ENCODE measurements at regions not wholly inside any gene's neighbourhood (a gene's known extent, or its start where the extent isn't known, plus 50 kb on each side); places are given as distances from the start of the nearest gene placed in this dataset.

- Histone ChIP-seq H3K36me3 (ENCODE audit: control insufficient read depth in 2 of 4, insufficient read depth in 4 of 4, low read length in 3 of 4) (no peaks in the 10 kb centered on the region), H4K20me1 (replicated peaks in 1 of 2; ENCODE audit: control insufficient read depth in 1 of 2, insufficient read depth in 2 of 2, low read length in 2 of 2) (no peaks in the 10 kb centered on the region), H3K79me2 (ENCODE audit: control insufficient read depth in 1 of 2, insufficient read depth in 2 of 2, low read length in 2 of 2) (no peaks in the 10 kb centered on the region), H2BK20ac (ENCODE audit: low read length) (no peak overlapping the region), H2AK5ac (ENCODE audit: low read depth, low read length) (no peak overlapping the region), H2BK5ac (ENCODE audit: low read depth, low read length) (no peak overlapping the region), H4K8ac (ENCODE audit: extremely low read depth, insufficient read depth, low read length) (no peak overlapping the region), H2BK15ac (ENCODE audit: low read length) (no peak overlapping the region), H3K14ac (ENCODE audit: insufficient read length) (no peak overlapping the region), H3K9ac (replicated peaks in 1 of 4; ENCODE audit: extremely low read depth in 1 of 4, low read depth in 3 of 4, low read length in 3 of 4) (no peak overlapping the region), H2BK120ac (replicated peaks; ENCODE audit: low read depth, low read length) (no peak overlapping the region), H3K79me1 (ENCODE audit: low read depth, low read length) (no peaks in the 10 kb centered on the region), H3K4me1 (replicated peaks in 1 of 4; ENCODE audit: control insufficient read depth in 3 of 4, insufficient read depth in 4 of 4, low read length in 3 of 4) (no peaks in the 10 kb centered on the region), H4K91ac (replicated peaks; ENCODE audit: insufficient read length, low read length) (no peak overlapping the region), H2AFZ (ENCODE audit: low read length) (no peak overlapping the region), H3K9me3 (ENCODE audit: insufficient read depth in 2 of 2, low read depth in 1 of 2, low read length in 1 of 2) (no peaks in the 10 kb centered on the region), H3K27ac (ENCODE audit: low read depth, low read length) (no peak overlapping the region), H3K27me3 (replicated peaks in 1 of 4; ENCODE audit: control insufficient read depth in 3 of 4, extremely low read depth in 1 of 4, insufficient read depth in 3 of 4, low read length in 3 of 4) (no peaks in the 10 kb centered on the region), H4K5ac (ENCODE audit: insufficient read length, low read depth, low read length) (no peak overlapping the region), H3K18ac (ENCODE audit: extremely low read depth, low read length) (no peak overlapping the region), H3K4me3 (ENCODE audit: extremely low read depth in 1 of 4, insufficient read depth in 2 of 4, low read depth in 3 of 4, low read length in 4 of 4) (no peak overlapping the region), H3K4ac (replicated peaks; ENCODE audit: insufficient read length, low read depth, low read length) (no peak overlapping the region), H3K23me2 (ENCODE audit: low read depth, low read length) (no peaks in the 10 kb centered on the region), H3K23ac (ENCODE audit: insufficient read length) (no peak overlapping the region), H2BK12ac (ENCODE audit: low read depth, low read length) (no peak overlapping the region), H3K56ac (replicated peaks; ENCODE audit: insufficient read length, low read depth, low read length) (no peak overlapping the region), H3K4me2 (ENCODE audit: insufficient read depth in 1 of 2, low read depth in 2 of 2, low read length in 2 of 2) (no peak overlapping the region)
- 94% methylated on average over 2 of the region's 2 CpGs; no CpG with 5 or more reads in 1 of the 2 experiments for WGBS, 2 experiments (ENCODE audit: extremely low coverage in 1 of 2, insufficient coverage in 1 of 2, insufficient read length in 1 of 2, insufficient replicate concordance in 2 of 2, low coverage in 1 of 2, low lambda C conversion rate in 2 of 2, missing lambda C conversion rate in 1 of 2)
- ChIA-PET POLR2A (ENCODE audit: partially characterized antibody) (no interaction called here), CTCF (ENCODE audit: partially characterized antibody) (no interaction called here)
- DNase-seq (ENCODE audit: low read depth in 1 of 2, low spot score in 2 of 2) (no peak), FAIRE-seq (no peak)
- TF ChIP-seq KDM1A (IDR thresholded peaks at IDR 0.05; ENCODE audit: borderline replicate concordance, low read length) (no peak), ATF2 (IDR thresholded peaks at IDR 0.05; ENCODE audit: low read length) (no peak), SUZ12 (IDR thresholded peaks at IDR 0.05; ENCODE audit: low read length) (no peak), RFX5 (IDR thresholded peaks at IDR 0.05; ENCODE audit: borderline replicate concordance, low read depth, low read length) (no peak), TBP (IDR thresholded peaks at IDR 0.05; ENCODE audit: low read depth, low read length) (no peak), CREB1 (IDR thresholded peaks at IDR 0.05) (no peak), GTF2F1 (IDR thresholded peaks at IDR 0.05; ENCODE audit: borderline replicate concordance, low read depth, low read length) (no peak), JUND (IDR thresholded peaks at IDR 0.05; ENCODE audit: low read length) (no peak), CBX5 (IDR thresholded peaks at IDR 0.05; ENCODE audit: low read depth, low read length) (no peak), SIRT6 (IDR thresholded peaks at IDR 0.05; ENCODE audit: low read length) (no peak), FOSL1 (IDR thresholded peaks at IDR 0.05; ENCODE audit: insufficient read depth, low read depth, low read length) (no peak), SP1 (IDR thresholded peaks at IDR 0.05; ENCODE audit: low read depth, low read length) (no peak), RBBP5 (IDR thresholded peaks at IDR 0.05; ENCODE audit: borderline replicate concordance, low read depth, low read length) (no peak), TAF7 (optimal IDR thresholded peaks at IDR 0.05; ENCODE audit: borderline replicate concordance, low read depth, low read length) (no peak), POLR2AphosphoS5 (IDR thresholded peaks at IDR 0.05; ENCODE audit: low read depth, low read length) (no peak)
Measured at GRCh38 chr4:164212714-164213113, 541.2 kb upstream of the SMIM31 start.

All from H1 (cell line).